HG03108 (cell line): ENCODE measurements at regions not wholly inside any gene's neighbourhood (a gene's known extent, or its start where the extent isn't known, plus 50 kb on each side); places are given as distances from the start of the nearest gene placed in this dataset.
A peak's percentile ranks its signal among the peaks of the same experiment; 100 is the strongest.
"Not testable (repeated sequence)": the region's sequence is repeated elsewhere in the genome, so short reads cannot be mapped to it uniquely, and the experiment has no call there.

Source experiments
- ATAC-seq: cut with Tn5 transposase; IDR thresholded peaks from one replicate; pipeline ENCODE4 v1.9.1; 2021; ENCODE audit warnings: moderate library complexity; ENCODE audit not compliant: unreplicated experiment

GRCh38 chr21:28614791-28615190 is 377.9 kb downstream of the LTN1 start:
- ATAC-seq: no peak

GRCh38 chr21:28608646-28609045 is 384.0 kb downstream of the LTN1 start:
- no peak for ATAC-seq

- ATAC-seq: no peak
These were observed 385.1 kb downstream of the LTN1 start for GRCh38 chr21:28607545-28607944.

- ATAC-seq: peak; percentile 92
These were observed 387.6 kb downstream of the LTN1 start for GRCh38 chr21:28604946-28605537.

- ATAC-seq: no peak
These were observed 390.1 kb downstream of the LTN1 start for GRCh38 chr21:28602546-28602945.

- ATAC-seq: no peak
These were observed 394.5 kb downstream of the LTN1 start for GRCh38 chr21:28598214-28598613.

DNA sequence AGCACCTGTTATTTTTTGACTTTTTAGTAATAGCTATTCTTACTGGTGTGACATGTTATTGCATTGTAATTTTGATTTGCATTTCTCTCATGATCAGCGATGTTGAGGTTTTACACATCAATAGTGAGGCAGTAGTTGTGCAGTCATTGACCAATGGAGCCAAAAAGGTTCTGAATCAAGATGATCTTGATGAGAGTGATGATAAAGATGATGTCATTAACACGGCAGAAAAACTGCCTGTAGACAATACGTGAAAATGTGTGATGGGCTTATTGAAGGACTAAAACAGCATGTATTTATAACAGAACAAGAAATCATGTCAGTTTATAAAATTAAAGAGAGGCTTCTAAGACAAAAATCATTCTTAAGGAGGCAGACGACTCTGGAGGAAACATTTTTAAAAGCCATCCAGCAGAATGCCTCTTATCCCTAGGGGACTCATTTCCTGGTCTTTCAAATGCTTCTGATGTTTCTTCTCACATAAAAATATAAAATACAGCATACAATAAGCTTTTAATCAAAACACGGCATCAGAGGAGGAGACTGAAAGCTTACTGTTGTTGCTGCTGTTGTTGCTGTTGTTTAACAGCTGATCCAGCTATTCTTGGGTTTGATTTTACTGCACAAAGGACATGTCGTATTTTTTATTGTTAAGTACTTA is 400.3 kb downstream of the LTN1 start:
- no peak for ATAC-seq

DNA sequence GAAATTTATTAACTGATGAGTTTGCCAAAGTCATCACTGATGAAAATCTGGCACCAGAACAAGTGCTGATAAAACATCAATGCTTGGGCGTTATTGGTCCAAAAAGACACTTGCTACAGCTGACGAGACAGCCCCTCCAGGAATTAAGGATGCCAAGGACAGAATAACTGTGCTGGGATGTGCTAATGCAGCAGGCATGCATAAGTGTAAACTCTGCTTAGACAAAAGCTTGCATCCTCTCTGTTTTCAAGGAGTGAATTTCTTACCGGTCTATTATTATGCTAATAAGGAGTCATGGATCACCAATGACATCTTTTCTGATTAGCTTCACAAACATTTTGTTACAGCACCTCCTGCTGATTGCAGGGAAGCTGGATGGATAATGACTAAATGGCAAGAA is 402.0 kb downstream of the LTN1 start:
- ATAC-seq: no peak

DNA sequence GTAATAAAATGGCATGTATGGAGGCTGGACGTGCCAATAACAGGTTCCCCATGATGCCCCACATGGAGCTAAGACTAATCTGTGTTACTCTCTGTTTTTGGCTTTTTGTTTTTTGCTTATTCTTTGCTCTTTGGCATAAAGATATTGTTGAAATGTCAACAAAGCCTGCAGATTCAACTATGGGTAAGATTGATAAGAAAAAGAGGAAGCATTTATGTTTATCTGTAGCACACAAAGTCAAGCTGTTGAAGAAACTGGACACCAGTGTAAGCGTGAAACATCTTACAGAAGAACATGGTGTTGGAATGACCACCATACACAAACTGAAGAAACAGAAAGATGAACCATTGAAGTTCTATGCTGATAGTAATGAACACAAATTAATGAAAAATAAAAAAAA is 402.7 kb downstream of the LTN1 start:
- no peak for ATAC-seq

GRCh38 chr21:28588997-28589396 is 403.7 kb downstream of the LTN1 start:
- ATAC-seq: no peak

GRCh38 chr21:28587748-28588147 is 404.9 kb downstream of the LTN1 start:
- ATAC-seq: no peak

DNA sequence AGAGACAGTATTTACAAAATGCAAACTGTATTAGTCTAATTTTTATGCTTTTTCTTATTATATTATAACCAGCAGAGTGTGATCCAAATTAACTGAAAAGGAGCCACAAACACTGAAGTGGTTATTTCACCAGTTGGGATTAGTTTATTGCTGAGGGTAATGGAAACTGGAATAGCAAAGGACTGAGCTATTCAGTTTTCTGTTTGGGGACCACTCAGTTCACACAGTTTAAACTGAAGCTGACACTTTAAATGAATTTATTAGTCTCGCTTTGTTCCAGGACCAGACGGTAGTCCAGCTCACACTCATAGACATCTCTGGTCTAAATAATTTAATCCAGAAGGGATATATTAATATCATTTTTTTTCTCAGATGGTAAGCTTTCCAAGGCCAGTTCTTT is 410.7 kb downstream of the LTN1 start:
- ATAC-seq: no peak

DNA sequence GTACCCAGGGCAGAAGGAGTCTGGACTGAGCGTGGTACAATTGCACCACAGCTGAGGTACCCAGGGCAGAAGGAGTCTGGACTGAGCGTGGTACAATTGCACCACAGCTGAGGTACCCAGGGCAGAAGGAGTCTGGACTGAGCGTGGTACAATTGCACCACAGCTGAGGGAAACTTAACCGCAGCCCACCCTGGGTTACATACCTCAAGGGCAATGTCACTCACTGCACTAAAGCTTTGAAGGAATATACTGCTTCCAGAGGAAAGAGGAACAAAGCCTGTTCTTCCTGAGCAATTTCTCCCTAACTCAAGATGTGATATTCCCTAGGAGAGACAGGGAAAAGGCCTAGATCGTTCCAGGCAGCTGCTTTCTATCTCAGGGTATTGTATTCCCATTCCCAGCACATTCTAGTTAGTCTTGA is 411.4 kb downstream of the LTN1 start:
- not testable (repeated sequence) for ATAC-seq

DNA sequence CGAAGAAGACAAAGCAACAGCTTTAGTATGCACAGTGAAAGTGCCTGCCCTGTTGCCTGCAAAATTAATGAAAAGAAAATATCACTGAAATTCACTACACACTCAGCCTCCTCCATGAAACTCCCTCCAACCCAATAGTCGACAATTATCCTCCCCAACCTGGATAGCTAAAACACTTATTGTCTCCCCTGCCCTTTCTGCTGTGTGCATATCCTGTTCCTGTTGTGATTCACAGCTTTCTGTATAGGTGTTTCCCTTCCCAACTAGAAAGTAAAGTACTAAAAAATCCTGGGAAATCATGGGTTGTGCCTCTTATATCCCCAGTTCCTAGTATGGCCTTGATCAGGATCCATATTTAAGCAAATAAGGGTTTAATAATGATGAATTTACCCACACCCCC is 412.1 kb downstream of the LTN1 start:
- no peak for ATAC-seq

GRCh38 chr21:28579986-28580550 is 412.6 kb downstream of the LTN1 start:
- no peak for ATAC-seq

- no peak for ATAC-seq
These were observed 424.0 kb downstream of the LTN1 start for GRCh38 chr21:28568692-28569091.

- ATAC-seq: not testable (repeated sequence)
These were observed 428.7 kb downstream of the LTN1 start for GRCh38 chr21:28563933-28564332.

DNA sequence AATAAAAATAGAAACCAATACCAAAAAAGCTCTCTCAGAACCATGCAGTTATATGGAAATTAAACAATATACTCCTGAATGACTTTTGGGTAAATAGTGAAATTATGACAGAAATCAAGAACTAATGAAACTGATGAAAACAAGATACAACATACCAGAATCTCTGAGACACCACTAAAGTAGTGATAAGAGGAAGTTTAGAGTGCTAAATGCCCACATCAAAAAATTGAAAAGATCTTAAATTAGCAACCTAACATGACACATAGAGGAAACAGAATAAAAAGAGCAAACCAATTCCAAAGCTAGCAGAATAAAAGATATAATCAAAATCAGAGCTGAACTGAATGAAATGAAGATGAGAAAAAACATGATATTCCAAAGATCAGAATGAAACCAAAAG is 430.9 kb downstream of the LTN1 start:
- ATAC-seq: no peak

DNA sequence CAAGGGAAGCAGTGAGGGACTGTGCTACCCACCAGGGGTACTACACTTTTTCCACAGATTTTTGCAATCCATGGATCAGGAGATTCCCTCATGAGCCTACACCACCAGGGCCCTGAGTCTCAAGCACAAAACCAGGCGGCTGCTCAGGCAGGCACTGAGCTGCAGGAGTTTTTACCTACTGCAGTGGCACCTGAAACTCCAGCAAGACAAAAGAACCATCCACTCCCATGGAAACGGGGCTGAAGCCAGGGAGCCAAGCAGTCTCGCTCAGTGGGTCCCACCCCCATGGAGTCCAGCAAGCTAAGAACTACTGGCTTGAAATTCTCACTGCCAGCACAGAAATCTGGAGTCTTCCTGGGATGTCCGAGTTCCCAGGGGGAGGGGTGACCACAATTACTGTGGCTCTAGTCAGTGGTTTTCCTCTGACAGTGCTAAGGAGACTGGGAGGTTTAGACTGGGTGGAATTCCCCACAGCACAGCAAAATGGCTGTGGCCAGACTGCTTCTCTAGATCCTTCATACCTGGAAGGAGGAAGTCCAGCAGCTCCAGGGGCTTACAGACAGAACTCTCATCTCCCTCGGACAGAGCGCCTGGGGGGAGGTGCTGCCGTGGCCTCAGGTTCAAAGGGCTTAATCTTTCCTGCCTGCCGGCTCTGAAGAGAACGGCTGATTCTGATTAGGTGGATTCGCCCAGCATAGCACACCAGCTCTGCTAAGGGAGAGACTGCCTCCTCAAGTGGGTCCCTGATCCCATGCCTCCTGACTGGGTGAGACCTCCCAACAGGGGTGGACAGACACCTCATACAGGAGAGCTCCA is 437.8 kb downstream of the LTN1 start:
- ATAC-seq: no peak

DNA sequence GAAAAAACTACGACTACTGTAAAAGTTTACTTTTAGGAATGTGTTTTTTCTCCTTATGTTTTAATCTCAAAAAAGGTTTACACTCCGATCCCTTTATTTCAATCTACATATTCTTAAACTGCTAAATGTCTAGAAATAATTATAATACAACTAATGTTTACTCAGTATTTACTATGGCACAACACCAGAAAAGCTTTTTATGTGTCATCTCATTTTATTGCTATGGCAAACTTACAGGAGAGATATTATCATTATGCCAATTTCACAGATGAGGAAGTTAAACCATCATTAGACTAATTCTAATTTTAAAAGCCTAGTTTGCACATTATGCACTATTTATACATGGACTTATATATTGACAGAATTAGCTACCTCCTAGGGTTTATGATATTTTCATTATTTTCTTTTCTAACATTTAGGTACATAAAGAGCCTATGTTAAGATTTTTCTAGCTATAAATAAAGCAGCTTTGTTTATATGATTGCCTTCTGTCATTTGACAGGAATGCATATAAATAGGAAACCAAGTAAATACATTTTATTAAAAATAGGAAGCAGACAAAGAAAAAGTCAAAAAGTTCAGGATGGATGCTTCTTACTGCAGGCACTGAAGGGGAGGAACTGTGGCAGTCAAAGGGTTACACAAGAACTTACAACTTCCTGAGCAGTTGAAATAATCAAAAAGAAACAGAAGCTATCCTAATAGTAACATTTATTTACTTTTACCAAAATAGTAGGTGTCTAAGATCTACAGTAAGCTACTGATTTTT is 442.4 kb downstream of the LTN1 start:
- ATAC-seq: no peak

- no peak for ATAC-seq
These were observed 444.4 kb downstream of the LTN1 start for GRCh38 chr21:28548291-28548690.
